NT2/D1 (cell line): ENCODE measurements at regions not wholly inside any gene's neighbourhood (a gene's known extent, or its start where the extent isn't known, plus 50 kb on each side); places are given as distances from the start of the nearest gene placed in this dataset.

Source experiments
- SUZ12 ChIP-seq: IDR thresholded peaks from 2 replicates; pipeline ENCODE4 v1.6.1; 2011; ENCODE audit not compliant: insufficient read length, insufficient read depth; ENCODE audit errors: extremely low read depth
- YY1 ChIP-seq: IDR thresholded peaks from 2 replicates; pipeline ENCODE4 v1.6.1; 2011; ENCODE audit not compliant: insufficient read length, insufficient read depth
- ZNF274 ChIP-seq: IDR thresholded peaks from 2 replicates; pipeline ENCODE4 v1.6.1; 2011; ENCODE audit warnings: mild to moderate bottlenecking, low read depth, low read length

DNA sequence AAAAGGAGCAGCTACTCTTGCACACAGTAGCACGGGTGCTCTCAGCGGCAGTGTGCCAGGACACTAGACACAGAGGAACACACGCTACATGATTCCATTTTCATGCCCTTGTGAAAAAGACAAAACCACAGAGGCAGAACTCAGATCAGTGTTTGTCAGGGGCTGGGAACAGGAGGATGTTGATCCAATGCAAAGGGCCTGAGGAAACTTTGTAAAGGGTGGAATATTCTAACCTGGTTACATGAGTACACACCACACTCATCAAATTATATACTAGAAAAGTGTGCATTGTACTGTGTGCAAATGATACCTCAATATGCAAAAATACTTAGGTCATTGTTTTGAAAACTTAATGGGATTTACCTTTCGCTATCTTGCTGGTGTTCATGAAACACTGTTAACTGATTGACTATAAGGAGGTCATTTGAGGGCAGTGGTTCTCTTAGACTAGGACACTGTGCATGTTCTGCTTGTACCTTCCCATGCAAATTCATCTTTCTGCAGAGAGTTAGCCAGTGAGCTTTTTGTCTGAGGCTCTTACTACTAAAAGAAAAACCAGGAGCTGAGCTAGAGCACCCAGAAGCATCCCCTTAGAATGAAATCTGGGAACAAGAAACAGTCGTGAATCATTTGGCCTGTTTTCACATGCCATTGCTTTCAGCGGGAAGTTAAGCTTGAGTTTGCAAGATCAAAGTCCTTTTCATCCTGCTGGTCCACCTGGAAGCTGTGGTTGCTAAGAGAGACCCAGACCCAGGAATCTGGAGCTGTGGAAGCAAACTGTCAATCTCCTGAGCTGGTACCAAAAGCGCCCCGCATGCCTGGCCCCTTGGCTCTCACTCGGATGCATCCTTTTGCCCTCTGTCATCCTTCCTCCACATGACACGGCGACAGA lies 204.8 kb downstream of the TTLL2 start:
- TF ChIP-seq ZNF274 (no peak), SUZ12 (no peak), YY1 (no peak)
